Transverse colon (tissue), 4 donors: ENCODE measurements at regions not wholly inside any gene's neighbourhood (a gene's known extent, or its start where the extent isn't known, plus 50 kb on each side); places are given as distances from the start of the nearest gene placed in this dataset.
"Not testable (repeated sequence)": the region's sequence is repeated elsewhere in the genome, so short reads cannot be mapped to it uniquely, and the experiment has no call there.

Source experiments
- DNase-seq: peaks from one replicate; pipeline ENCODE4 v3.0.0-alpha.2; 2019
- H3K27ac ChIP-seq, 4 donors: fragments of 200-600 bp; sonication (generic); 2 replicates each; pipeline ENCODE4 v1.5.1; 2016 to 2018; ENCODE audit warnings: inconsistent platforms in 4 of 4
- H3K27me3 ChIP-seq: fragments of 200-600 bp; sonication (generic); 2 replicates; pipeline ENCODE4 v1.5.1; 2017; ENCODE audit warnings: inconsistent platforms
- H3K36me3 ChIP-seq, 4 donors: fragments of 200-600 bp; sonication (generic); 2 replicates each; pipeline ENCODE4 v1.5.1; 2017 to 2019; ENCODE audit warnings: inconsistent platforms in 4 of 4
- H3K4me1 ChIP-seq, 4 donors: fragments of 200-600 bp; sonication (generic); 2 replicates each; pipeline ENCODE4 v1.5.1; 2017 to 2020; ENCODE audit warnings: inconsistent platforms in 4 of 4
- H3K4me3 ChIP-seq, 4 donors: fragments of 200-600 bp; sonication (generic); 1 replicate in 1 of 4; 2 replicates in 3 of 4; pipeline versions ENCODE4 v1.5.1 to v1.6.1; 2017 to 2019; ENCODE audit warnings: inconsistent platforms in 4 of 4
- H3K9me3 ChIP-seq, 2 donors: fragments of 200-600 bp; sonication (generic); 2 replicates each; pipeline ENCODE4 v1.5.1; 2017 to 2019; ENCODE audit warnings: inconsistent platforms in 2 of 2
- EP300 ChIP-seq: sonication (generic); formaldehyde crosslinking; IDR thresholded peaks from one replicate; pipeline ENCODE4 v1.6.1; 2017; ENCODE audit warnings: antibody characterized with exemption, low read depth
- POLR2A ChIP-seq: fragments of 450-650 bp; IDR thresholded peaks from one replicate; pipeline ENCODE4 v1.6.1; 2016; ENCODE audit warnings: antibody characterized with exemption, mild to moderate bottlenecking, moderate library complexity
- POLR2AphosphoS5 ChIP-seq, 3 donors: sonication (generic); formaldehyde crosslinking; IDR thresholded peaks; one replicate each; pipeline ENCODE4 v1.6.1; 2016; ENCODE audit warnings: antibody characterized with exemption in 3 of 3
- WGBS, 2 donors: methylation state at CpG; one replicate each; pipeline ENCODE4 v1.1.5; 2018; ENCODE audit warnings: low coverage in 1 of 2; 5-methylcytosine and 5-hydroxymethylcytosine counted together
- in situ Hi-C, 4 donors: fragments of 200-750 bp; cut with MboI; loops; one replicate each; pipeline versions ENCODE4 v1.15.0 to v1.15.1; 2017; ENCODE audit warnings: low sequenced_read_pairs in 3 of 4, low pct_ligation_motif_present in 1 of 4, low pct_unique_long_range_greater_than_20kb in 1 of 4
- intact Hi-C: fragments of 100-400 bp; cut with DNase I; formaldehyde crosslinking; loops from one replicate; pipeline ENCODE4 v1.15.1; 2023; ENCODE audit warnings: low total_unique reads
- TF ChIP-seq, protein P1 (sequence below), 5 experiments: fragments of 200-600 bp in 3 of 5; fragments of 450-650 bp in 2 of 5; sonication (generic) in 3 of 5; IDR thresholded peaks; 1 replicate in 2 of 5; 2 replicates in 3 of 5; pipeline ENCODE4 v1.5.1; 2016 to 2017; ENCODE audit warnings: antibody characterized with exemption in 5 of 5, inconsistent platforms in 3 of 5, mild to moderate bottlenecking in 2 of 5, moderate library complexity in 1 of 5

DNA sequence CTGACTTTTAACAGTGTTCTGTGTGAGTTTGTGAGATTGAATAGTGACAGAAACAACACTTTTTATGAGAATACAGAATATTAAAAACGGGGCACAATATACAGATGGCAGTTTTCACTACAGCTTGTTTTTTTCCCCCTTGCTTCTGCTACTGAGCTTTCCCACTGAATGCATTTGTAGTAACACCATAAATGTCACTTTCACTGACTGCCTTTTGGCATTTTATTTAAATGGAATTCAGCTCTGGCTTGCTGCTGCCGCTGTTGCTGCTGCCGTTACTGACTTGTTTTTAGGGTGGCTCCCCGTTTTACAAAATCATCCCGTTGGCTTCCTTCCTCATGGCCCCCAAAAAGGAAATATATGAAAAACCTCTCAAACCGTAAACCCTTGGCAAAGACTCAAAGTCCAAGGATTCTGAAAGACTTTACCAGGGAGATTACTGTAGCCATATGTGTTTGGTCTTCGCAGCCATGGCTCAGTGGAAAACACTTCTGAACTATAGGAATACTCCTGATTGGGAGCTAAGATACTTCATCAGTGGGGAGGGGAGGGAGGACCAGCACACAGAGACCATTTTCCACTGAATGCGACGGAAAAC, 151.0 kb downstream of the NUF2 start:
- no peak for DNase-seq
- intact Hi-C loops (no loop called here), in situ Hi-C loops (no loop called here)
- 21 to 44% methylated on average over 1 to 9 of the region's 9 CpGs for WGBS, 2 donors
- TF ChIP-seq POLR2A (no peak), EP300 (no peak), POLR2AphosphoS5 (IDR thresholded peaks at IDR 0.05) (no peak)
- TF ChIP-seq, protein P1, sequence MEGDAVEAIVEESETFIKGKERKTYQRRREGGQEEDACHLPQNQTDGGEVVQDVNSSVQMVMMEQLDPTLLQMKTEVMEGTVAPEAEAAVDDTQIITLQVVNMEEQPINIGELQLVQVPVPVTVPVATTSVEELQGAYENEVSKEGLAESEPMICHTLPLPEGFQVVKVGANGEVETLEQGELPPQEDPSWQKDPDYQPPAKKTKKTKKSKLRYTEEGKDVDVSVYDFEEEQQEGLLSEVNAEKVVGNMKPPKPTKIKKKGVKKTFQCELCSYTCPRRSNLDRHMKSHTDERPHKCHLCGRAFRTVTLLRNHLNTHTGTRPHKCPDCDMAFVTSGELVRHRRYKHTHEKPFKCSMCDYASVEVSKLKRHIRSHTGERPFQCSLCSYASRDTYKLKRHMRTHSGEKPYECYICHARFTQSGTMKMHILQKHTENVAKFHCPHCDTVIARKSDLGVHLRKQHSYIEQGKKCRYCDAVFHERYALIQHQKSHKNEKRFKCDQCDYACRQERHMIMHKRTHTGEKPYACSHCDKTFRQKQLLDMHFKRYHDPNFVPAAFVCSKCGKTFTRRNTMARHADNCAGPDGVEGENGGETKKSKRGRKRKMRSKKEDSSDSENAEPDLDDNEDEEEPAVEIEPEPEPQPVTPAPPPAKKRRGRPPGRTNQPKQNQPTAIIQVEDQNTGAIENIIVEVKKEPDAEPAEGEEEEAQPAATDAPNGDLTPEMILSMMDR (IDR thresholded peaks at IDR 0.05), result no peak
- Histone ChIP-seq H3K36me3 (no peaks in the 10 kb centered on the region), H3K27ac (no peak overlapping the region), H3K4me3 (no peak overlapping the region), H3K27me3 (no peaks in the 10 kb centered on the region), H3K4me1 (peaks cover 0 to 16% (median 11%) of the 10 kb centered on the region in 4 donors), H3K9me3 (no peaks in the 10 kb centered on the region)

DNA sequence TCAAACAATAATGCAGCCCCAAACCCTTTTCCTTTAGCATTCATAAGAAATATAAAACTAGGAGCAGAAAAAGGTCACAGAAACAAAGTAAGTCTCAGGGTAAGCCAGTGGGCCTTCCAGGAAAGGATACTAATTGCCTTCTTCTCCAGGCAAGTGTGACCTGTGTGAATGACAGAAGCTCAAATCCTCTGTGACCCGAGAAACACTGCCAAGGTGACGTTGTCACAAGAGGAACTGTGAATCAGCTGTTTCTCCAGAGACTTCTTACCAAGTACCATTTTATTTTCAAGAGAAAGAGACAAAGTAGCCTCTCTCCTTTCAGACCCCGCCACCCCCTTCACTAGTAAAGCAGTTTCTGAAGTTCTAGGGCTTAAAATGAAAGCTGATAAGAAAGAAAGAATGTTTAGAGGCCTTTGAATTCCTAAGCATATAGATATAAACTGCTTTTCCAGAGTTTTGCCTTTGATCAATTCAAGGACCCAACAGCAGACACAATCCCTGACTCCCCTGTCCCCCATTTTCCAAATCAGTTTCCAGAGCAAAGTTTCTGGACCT, 155.6 kb downstream of the NUF2 start:
- Histone ChIP-seq H3K9me3 (no peaks in the 10 kb centered on the region), H3K27ac (no peak overlapping the region), H3K27me3 (no peaks in the 10 kb centered on the region), H3K4me1 (peaks cover 0 to 10% (median 8%) of the 10 kb centered on the region in 4 donors), H3K4me3 (no peak overlapping the region), H3K36me3 (no peaks in the 10 kb centered on the region)
- no peak for TF ChIP-seq POLR2A
- TF ChIP-seq, protein P1 (IDR thresholded peaks at IDR 0.05), result no peak
- no peak for TF ChIP-seq POLR2AphosphoS5 (IDR thresholded peaks at IDR 0.05)
- TF ChIP-seq EP300, result no peak
- WGBS, 2 donors, result 52 to 74% methylated on average over 3 of the region's 3 CpGs
- no peak for DNase-seq
- intact Hi-C loops, result no loop called here
- in situ Hi-C loops, result no loop called here

DNA sequence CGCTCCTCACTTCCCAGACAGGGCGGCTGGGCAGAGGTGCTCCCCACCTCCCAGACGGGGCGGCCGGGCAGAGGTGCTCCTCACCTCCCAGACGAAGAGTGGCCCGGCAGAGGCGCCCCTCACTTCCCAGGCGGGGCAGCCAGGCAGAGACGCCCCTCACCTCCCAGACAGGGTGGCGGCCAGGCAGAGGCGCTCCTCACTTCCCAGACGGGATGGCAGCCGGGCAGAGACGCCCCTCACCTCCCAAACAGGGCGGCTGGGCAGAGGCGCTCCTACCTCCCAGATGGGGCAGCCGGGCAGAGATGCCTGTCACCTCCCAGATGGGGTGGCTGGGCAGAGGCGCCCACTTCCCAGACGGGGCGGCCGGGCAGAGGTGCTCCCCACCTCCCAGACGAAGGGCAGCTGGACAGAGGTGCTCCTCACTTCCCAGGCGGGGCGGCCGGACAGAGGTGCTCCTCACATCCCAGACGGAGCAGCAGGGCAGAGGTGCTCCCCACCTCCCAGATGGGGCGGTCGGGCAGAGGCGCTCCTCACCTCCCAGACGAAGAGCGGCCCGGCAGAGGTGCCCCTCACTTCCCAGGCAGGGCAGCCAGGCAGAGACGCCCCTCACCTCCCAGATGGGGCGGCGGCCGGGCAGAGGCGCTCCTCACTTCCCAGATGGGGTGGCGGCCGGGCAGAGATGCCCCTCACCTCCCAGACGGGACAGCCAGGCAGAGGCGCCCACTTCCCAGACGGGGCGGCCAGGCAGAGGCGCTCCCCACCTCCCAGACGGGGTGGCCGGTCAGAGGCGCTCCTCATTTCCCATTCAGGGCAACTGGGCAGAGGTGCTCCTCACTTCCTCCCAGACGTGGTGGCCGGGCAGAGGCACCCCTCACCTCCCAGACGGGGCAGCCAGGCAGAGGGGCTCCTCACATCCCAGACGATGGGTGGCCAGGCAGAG, 176.9 kb downstream of the NUF2 start:
- intact Hi-C loops, DNase-seq, H3K4me1 ChIP-seq, H3K36me3 ChIP-seq, H3K27ac ChIP-seq, H3K4me3 ChIP-seq, H3K27me3 ChIP-seq, H3K9me3 ChIP-seq, in situ Hi-C loops: not testable (repeated sequence)
- 92% methylated on average over 51 of the region's 52 CpGs; no CpG with 5 or more reads in 1 of the 2 donors for WGBS, 2 donors

DNA sequence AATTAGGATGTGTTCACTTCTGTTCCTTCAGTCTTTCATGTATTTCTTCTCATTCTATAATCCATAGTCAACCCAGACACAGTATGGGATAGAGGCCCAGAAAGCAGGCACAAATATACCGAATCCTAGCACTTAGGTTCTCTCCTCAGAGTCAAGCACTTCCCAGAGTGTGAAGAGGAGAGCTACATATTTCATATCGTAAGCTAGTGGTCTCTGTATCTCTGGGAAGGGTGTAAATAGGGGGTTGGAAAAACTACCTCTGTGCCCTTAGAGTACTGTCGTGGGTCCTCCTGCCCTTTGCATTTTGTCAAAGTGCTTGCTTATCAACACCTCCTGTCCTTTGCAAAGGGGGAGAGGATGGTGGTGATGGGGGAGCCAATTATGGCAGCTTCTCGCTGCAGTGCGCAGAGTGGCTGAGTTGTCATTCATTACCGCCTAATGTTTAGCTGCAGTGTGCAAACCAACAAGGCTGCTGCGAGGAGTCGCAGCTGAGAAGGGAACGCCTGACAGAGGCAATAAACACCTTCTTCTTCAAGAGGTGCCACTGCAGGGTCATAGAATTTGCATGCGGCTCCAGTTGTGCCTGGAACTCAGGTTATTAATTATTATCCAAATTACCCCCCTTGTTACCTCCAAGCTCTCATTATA, 182.7 kb downstream of the NUF2 start:
- Histone ChIP-seq H3K27ac (no peak overlapping the region), H3K36me3 (no peaks in the 10 kb centered on the region), H3K9me3 (no peaks in the 10 kb centered on the region), H3K27me3 (no peaks in the 10 kb centered on the region), H3K4me3 (no peak overlapping the region), H3K4me1 (no peaks in the 10 kb centered on the region)
- intact Hi-C loops, result no loop called here
- in situ Hi-C loops, result no loop called here
- 80 to 89% methylated on average over 3 to 10 of the region's 10 CpGs for WGBS, 2 donors
- no peak for DNase-seq
- TF ChIP-seq POLR2A (no peak), EP300 (no peak), POLR2AphosphoS5 (IDR thresholded peaks at IDR 0.05) (no peak)
- TF ChIP-seq, protein P1 (IDR thresholded peaks at IDR 0.05), result no peak
